ENCODE measurements at regions not wholly inside any gene's neighbourhood (a gene's known extent, or its start where the extent isn't known, plus 50 kb on each side); places are given as distances from the start of the nearest gene placed in this dataset.

GRCh38 chr10:2494399-2494798 is 572.9 kb upstream of the PFKP start:
- no peak for DNase-seq

GRCh38 chr10:2488446-2489005 is 578.8 kb upstream of the PFKP start:
- no peak for DNase-seq

GRCh38 chr10:2487921-2488320 is 579.4 kb upstream of the PFKP start:
- DNase-seq: no peak

DNA sequence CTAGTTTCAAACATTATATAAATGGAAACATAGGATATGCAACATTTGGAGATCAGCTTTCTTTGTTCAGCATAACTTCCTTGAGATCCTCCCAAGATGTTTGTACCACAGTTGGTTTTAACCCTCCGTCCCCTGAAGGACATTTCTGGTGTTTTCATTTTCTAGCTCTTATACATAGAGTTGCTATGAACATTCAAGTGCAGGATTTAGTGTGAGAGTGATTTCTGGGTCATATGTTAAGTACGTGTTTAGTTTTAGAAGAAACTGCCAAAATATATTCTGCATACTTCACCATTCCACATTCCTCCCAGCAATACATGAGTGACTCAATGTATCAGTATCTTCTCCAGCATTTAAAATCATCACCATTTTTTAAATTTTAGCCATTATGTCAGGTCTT is 588.7 kb upstream of the PFKP start:
- DNase-seq: no peak

DNA sequence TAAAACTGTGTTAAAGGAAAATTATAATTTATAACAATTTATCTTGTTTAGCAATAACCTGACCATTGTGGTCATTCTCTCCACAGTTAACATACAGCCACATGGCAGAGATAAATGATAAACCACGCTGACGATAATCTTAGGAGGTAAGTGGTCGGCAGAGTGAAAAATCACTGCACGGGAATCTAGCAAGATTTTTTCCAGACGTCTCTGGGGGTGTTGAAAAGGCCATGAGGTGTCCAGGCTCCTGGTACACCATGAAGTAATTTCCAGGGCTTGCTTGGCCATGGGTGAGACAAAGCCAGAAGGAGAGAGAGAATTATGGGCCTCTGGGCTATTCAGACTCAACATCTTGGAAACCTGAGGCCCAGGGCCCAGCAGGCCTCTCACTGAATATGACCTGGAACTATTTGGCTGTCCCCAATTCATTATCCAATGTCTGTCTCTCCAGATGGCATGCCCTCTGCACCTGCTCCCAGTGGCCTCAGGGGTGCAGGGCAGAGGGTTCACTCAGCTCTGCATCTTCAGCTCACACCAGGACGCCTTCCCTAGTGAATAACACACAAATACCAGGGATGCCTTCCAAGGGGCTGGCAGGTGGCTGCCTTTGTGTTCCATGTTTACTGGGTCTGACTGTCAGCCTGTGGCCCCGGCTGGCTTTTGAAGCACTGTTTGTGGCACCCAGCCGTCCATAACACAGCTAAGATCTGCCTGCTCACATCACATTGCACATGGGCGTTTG is 590.4 kb upstream of the PFKP start:
- no peak for DNase-seq

DNA sequence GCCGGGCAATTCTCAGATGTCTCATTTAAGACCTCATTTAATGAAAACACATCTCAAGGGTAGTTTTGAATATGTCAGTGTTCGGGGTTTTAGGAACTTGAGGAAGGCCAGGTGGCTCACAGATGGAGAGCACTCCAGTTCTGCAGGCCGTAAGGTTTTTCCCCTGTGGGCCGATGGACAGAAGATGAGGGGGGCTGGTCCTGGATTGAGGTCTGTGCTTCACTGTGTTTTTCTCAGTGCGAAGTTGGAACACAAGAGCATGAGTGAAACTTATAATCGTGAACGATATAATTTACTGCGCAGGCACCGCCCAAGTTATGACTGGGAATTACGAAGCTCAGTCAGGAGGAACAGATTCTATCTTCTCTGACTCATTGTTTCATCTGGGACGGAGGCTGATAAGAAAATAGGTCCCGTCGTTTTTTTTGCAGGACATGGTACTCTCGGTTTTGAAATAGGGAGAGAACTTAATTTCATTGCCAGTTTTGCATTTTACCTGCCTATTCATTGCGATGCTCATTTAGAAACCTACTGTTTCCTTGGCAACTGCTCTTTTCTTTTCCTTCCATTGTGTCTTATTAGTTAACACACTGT is 591.0 kb upstream of the PFKP start:
- no peak for DNase-seq

DNA sequence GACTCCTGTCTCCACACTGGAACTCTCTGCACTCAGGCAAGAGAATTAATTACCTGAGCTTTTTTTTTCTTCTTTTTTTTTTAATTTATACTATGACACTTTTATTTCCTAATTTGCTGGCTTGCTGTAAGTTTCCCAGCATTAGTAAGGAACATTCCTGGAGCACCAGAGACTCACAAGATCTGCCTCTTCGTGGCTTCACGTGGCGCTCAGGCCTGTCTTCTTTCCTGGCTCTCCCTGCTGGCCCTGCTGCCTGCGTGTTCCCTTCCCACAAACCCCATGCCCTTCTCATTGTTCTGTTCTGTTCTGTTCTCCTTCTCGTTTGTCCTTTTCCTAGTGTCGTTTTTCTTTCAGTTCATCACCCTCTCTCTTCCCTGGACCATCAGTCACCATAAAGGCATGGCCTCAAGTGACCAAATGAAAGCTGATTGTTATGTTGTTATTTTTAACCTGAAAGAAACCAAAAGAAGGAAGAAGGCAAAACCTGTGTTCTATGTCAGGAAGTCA is 591.6 kb upstream of the PFKP start:
- no peak for DNase-seq

DNA sequence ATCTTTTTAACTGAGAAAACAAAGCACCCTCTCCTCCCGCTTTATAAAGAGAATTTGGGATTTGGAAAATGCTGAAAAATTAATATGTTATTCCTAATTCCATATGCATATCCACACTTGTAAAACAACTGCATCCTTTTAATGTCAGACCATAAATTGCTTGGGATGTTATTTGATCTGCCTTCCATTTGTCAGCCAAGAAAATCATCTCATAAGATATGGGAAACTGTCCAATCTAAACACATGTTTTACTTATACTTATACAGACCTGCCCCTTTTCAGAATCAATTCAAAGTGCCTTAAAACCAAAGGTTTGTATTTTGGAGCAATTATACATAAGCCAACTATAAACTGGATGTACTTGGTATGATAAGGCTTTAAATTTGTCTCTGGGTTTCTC is 595.5 kb upstream of the PFKP start:
- no peak for DNase-seq

DNA sequence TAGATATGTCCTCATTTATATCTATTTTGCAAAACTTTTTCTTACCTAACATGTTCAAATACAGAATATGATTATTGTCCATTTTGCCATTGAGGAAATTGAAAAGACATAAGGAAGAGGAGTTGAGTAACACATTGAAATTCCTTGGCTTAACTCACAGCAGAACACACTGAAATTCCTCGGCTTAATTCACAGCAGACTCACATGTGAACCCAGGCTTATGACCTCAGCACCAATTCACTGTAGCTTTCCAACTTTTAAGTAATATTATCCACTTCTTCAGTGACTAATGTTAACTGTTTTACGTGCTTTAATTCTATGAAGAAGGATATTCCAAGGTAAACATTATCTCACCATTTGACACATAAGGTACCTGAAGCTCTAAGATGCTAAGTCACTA is 597.5 kb upstream of the PFKP start:
- DNase-seq: no peak

DNA sequence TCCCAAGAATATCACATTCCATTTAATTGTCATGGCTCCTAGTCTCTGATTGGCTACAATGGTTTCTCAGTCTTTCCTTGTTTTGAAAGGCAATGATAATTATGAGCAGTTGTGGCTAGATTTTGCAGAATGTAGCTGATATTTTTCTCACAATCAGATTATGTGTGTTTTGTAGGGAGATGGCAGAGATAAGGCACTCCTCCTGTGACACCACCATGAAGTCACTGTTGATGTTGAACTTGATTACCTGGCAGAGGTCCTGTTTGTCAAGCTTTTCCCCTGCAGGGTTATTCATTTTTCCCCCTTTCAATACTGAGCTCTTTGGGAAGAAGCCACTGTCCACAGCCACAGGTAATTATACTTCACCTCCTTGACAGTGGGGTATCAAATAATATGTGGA is 602.9 kb upstream of the PFKP start:
- no peak for DNase-seq

GRCh38 chr10:2463316-2463715 is 604.0 kb upstream of the PFKP start:
- DNase-seq: no peak

GRCh38 chr10:2462581-2462980 is 604.8 kb upstream of the PFKP start:
- DNase-seq: no peak

DNA sequence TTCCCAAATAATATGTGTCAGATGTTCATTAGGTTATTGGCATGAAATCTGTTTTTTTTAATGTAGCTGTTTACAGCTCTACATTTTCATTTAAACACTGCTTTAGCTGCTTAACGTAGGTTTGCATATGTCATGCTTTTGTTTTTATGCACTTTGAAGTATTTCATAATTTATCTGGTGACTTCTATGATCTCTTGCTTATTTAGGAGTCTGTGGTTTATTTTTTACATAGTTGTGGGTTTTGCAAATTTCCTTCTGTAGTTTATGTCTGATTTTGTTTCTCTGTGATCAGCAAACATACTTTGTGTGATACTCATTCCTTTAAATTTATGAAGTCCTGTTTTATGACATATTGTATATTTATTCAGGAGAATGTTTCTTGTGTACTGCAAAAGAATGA is 606.5 kb upstream of the PFKP start:
- no peak for DNase-seq

DNA sequence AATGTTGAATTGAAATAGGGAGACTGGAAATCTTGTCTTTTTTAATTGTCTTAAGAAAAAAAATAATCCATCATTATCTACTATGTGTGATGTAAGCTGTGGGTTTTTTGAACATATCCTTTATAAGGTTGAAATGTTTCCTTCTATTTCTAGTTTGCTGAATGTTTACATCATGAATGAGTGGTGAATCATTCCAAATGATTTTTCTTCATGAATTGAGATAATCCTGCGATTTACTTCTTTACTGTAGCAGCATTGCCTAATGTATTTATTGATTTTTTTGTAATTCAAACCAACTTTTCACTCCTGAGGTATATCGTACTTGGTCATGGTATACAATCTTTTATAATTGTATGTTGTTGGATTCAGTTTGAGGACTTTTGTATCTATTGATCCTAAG is 607.6 kb upstream of the PFKP start:
- DNase-seq: no peak

GRCh38 chr10:2456834-2457233 is 610.5 kb upstream of the PFKP start:
- DNase-seq: no peak

- no peak for DNase-seq
Measured at GRCh38 chr10:2445370-2445769, 622.0 kb upstream of the PFKP start.

GRCh38 chr10:2439983-2440382 is 627.4 kb upstream of the PFKP start:
- no peak for DNase-seq

DNA sequence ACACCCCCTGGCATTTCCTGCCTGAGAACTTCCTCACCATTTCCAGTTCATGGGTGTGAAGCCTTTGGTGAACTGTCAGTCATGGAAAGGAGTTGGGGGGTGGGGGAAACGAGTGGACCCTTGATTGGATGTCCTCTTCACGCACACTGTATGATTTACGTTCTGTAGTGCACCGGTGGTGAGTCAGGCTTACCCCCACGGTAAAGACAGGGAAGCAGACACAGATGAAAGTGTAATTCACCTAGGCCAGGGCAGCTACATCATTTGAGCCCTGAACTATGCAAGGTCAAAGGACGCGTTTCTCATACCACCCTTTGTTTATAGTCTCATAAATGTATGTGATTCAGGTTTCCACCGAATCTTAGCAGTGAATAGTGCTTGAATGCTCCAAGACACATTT is 628.3 kb upstream of the PFKP start:
- no peak for DNase-seq

- DNase-seq: no peak
Measured at GRCh38 chr10:2438248-2438939, 629.0 kb upstream of the PFKP start.

- no peak for DNase-seq
Measured at GRCh38 chr10:2436933-2437332, 630.4 kb upstream of the PFKP start.

GRCh38 chr10:2431961-2432360 is 635.4 kb upstream of the PFKP start:
- no peak for DNase-seq

DNA sequence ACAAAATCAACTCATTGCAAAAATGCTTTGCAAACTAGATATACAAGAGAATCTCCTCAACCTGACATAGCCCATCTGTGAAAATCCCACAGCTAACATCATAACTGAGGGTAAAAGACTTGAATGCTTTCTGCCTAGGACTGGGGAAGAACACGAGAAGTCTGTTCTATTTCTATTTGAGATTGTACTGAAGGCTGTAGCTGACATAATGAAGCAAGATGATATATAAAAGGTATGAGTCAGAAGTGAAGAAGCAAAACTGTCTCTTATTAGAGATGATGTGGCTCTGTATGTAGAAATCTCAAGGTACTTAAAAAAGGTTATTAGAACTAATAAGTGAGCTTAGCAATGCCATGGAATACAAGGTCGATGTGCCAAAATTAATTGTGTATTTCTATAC is 639.9 kb upstream of the PFKP start:
- DNase-seq: no peak

- no peak for DNase-seq
Measured at GRCh38 chr10:2425320-2425719, 642.0 kb upstream of the PFKP start.

GRCh38 chr10:2414562-2414961 is 652.8 kb upstream of the PFKP start:
- DNase-seq: no peak
